G401 (cell line): ENCODE measurements at regions not wholly inside any gene's neighbourhood (a gene's known extent, or its start where the extent isn't known, plus 50 kb on each side); places are given as distances from the start of the nearest gene placed in this dataset.
"Not testable (repeated sequence)": the region's sequence is repeated elsewhere in the genome, so short reads cannot be mapped to it uniquely, and the experiment has no call there.

ENCODE experiments used
- DNase-seq: peaks from one replicate; pipeline ENCODE4 v3.0.0-alpha.2; 2015; ENCODE audit warnings: low spot score
- in situ Hi-C: cut with HindIII; loops from 2 replicates; pipeline ENCODE4 v1.10.0; 2016; ENCODE audit warnings: low sequenced_read_pairs, mixed read lengths

GRCh38 chr2:136310797-136311603 is 193.1 kb upstream of the CXCR4 start:
- no peak for DNase-seq
- in situ Hi-C loops = no loop called here

GRCh38 chr2:136310005-136310495 is 192.1 kb upstream of the CXCR4 start:
- in situ Hi-C loops = no loop called here
- DNase-seq = peak; percentile 76

- peak; percentile 64 for DNase-seq
- in situ Hi-C loops = no loop called here
Measured at GRCh38 chr2:136308611-136309010, 190.7 kb upstream of the CXCR4 start.

- in situ Hi-C loops = no loop called here
- peak; percentile 27 for DNase-seq
Measured at GRCh38 chr2:136306836-136307235, 188.9 kb upstream of the CXCR4 start.

- peak; percentile 96 for DNase-seq
- in situ Hi-C loops = no loop called here
Measured at GRCh38 chr2:136305517-136306192, 187.7 kb upstream of the CXCR4 start.

GRCh38 chr2:136301006-136301405 is 183.1 kb upstream of the CXCR4 start:
- in situ Hi-C loops = no loop called here
- no peak for DNase-seq

GRCh38 chr2:136298631-136299030 is 180.7 kb upstream of the CXCR4 start:
- no peak for DNase-seq
- in situ Hi-C loops = no loop called here

GRCh38 chr2:136297994-136298393 is 180.0 kb upstream of the CXCR4 start:
- DNase-seq = no peak
- in situ Hi-C loops = no loop called here

GRCh38 chr2:136297312-136297711 is 179.4 kb upstream of the CXCR4 start:
- no peak for DNase-seq
- in situ Hi-C loops = no loop called here

GRCh38 chr2:136295168-136295567 is 177.2 kb upstream of the CXCR4 start:
- DNase-seq = no peak
- in situ Hi-C loops = no loop called here

- DNase-seq = no peak
- in situ Hi-C loops = no loop called here
Measured at GRCh38 chr2:136291871-136292270, 173.9 kb upstream of the CXCR4 start.

GRCh38 chr2:136290326-136290725 is 172.4 kb upstream of the CXCR4 start:
- in situ Hi-C loops = no loop called here
- no peak for DNase-seq

GRCh38 chr2:136288249-136288648 is 170.3 kb upstream of the CXCR4 start:
- DNase-seq = no peak
- in situ Hi-C loops = no loop called here

GRCh38 chr2:136286423-136286822 is 168.5 kb upstream of the CXCR4 start:
- in situ Hi-C loops = no loop called here
- no peak for DNase-seq

GRCh38 chr2:136284226-136285119 is 166.5 kb upstream of the CXCR4 start:
- in situ Hi-C loops = no loop called here

GRCh38 chr2:136282251-136282650 is 164.3 kb upstream of the CXCR4 start:
- in situ Hi-C loops = no loop called here
- DNase-seq = no peak

More at GRCh38 chr2:136284226-136285119, 166.5 kb upstream of the CXCR4 start:
- no peak for DNase-seq

GRCh38 chr2:136281281-136282114 is 163.5 kb upstream of the CXCR4 start:
- no peak for DNase-seq
- in situ Hi-C loops = no loop called here

- in situ Hi-C loops = not testable (repeated sequence)
Measured at GRCh38 chr2:136266346-136266745, 148.4 kb upstream of the CXCR4 start.

GRCh38 chr2:136259551-136259950 is 141.6 kb upstream of the CXCR4 start:
- in situ Hi-C loops = no loop called here
- no peak for DNase-seq

More at GRCh38 chr2:136266346-136266745, 148.4 kb upstream of the CXCR4 start:
- DNase-seq = not testable (repeated sequence)
